H1 (cell line): ENCODE measurements at regions not wholly inside any gene's neighbourhood (a gene's known extent, or its start where the extent isn't known, plus 50 kb on each side); places are given as distances from the start of the nearest gene placed in this dataset.

Source experiments
- CTCF ChIA-PET: fragments of 300-600 bp; sonication (Branson Sonifier 250); formaldehyde crosslinking; loops from one replicate; lab custom pipeline; 2021; ENCODE audit not compliant: partially characterized antibody; lab: Charles Lee
- POLR2A ChIA-PET: fragments of 300-600 bp; sonication (Branson Sonifier 250); formaldehyde crosslinking; loops from one replicate; lab custom pipeline; 2021; ENCODE audit warnings: inconsistent platforms; ENCODE audit not compliant: partially characterized antibody; lab: Charles Lee
- DNase-seq, 2 experiments: peaks; one replicate each; pipeline versions ENCODE4 v3.0.0 to v3.0.0-alpha.2; 2010 to 2022; ENCODE audit warnings: low spot score in 2 of 2, low read depth in 1 of 2, mixed read lengths in 1 of 2
- FAIRE-seq: peaks from 2 replicates; lab custom pipeline; 2011; peaks lifted over from hg19 to GRCh38; lab: Jason Lieb, UNC
- H2AFZ ChIP-seq: 2 replicates; pipeline ENCODE4 v1.8.1; 2012; ENCODE audit warnings: low read length, inconsistent platforms
- H2AK5ac ChIP-seq: 2 replicates; pipeline ENCODE4 v1.6.1; 2013; ENCODE audit warnings: low read depth, low read length
- H2BK120ac ChIP-seq: replicated peaks from 2 replicates; pipeline ENCODE3; 2013; ENCODE audit warnings: low read depth, low read length, inconsistent platforms
- H2BK12ac ChIP-seq: 2 replicates; pipeline ENCODE4 v1.6.1; 2013; ENCODE audit warnings: low read depth, low read length
- H2BK15ac ChIP-seq: 2 replicates; pipeline ENCODE4 v1.6.1; 2013; ENCODE audit warnings: low read length
- H2BK20ac ChIP-seq: 2 replicates; pipeline ENCODE4 v1.6.1; 2013; ENCODE audit warnings: low read length
- H2BK5ac ChIP-seq: 2 replicates; pipeline ENCODE4 v1.6.1; 2013; ENCODE audit warnings: low read depth, low read length
- H3K14ac ChIP-seq: 2 replicates; pipeline ENCODE4 v1.6.1; 2013; ENCODE audit warnings: inconsistent platforms; ENCODE audit not compliant: insufficient read length
- H3K18ac ChIP-seq: 2 replicates; pipeline ENCODE4 v1.6.1; 2013; ENCODE audit warnings: low read length; ENCODE audit errors: extremely low read depth
- H3K23ac ChIP-seq: 2 replicates; pipeline ENCODE4 v1.6.1; 2013; ENCODE audit warnings: inconsistent platforms; ENCODE audit not compliant: insufficient read length
- H3K23me2 ChIP-seq: 2 replicates; pipeline ENCODE4 v1.6.1; 2013; ENCODE audit warnings: low read depth, low read length
- H3K27ac ChIP-seq: 2 replicates; pipeline ENCODE4 v1.6.1; 2011; ENCODE audit warnings: low read depth, low read length, inconsistent platforms
- H3K27me3 ChIP-seq, 4 experiments: replicated peaks in 1 of 4; 1 replicate in 1 of 4; 2 replicates in 3 of 4; pipeline versions ENCODE4 v1.6.1 to v1.8.1; 2011 to 2013; ENCODE audit warnings: low read length in 3 of 4, mild to moderate bottlenecking in 3 of 4, inconsistent platforms in 2 of 4, mixed read lengths in 2 of 4, moderate library complexity in 1 of 4; ENCODE audit not compliant: control insufficient read depth in 3 of 4, insufficient read depth in 3 of 4; ENCODE audit errors: extremely low read depth in 1 of 4
- H3K36me3 ChIP-seq, 4 experiments: 2 replicates each; pipeline versions ENCODE4 v1.6.1 to v1.8.1; 2011 to 2013; ENCODE audit warnings: mild to moderate bottlenecking in 4 of 4, low read length in 3 of 4, moderate library complexity in 2 of 4, control low read depth in 1 of 4, inconsistent platforms in 1 of 4; ENCODE audit not compliant: insufficient read depth in 4 of 4, control insufficient read depth in 2 of 4
- H3K4ac ChIP-seq: replicated peaks from 2 replicates; pipeline ENCODE3; 2013; ENCODE audit warnings: low read length, low read depth, mixed read lengths, inconsistent platforms; ENCODE audit not compliant: insufficient read length
- H3K4me1 ChIP-seq, 4 experiments: replicated peaks in 1 of 4; 1 replicate in 1 of 4; 2 replicates in 3 of 4; pipeline versions ENCODE4 v1.6.1 to v1.8.1; 2011 to 2013; ENCODE audit warnings: low read length in 3 of 4, inconsistent platforms in 2 of 4, mixed read lengths in 1 of 4; ENCODE audit not compliant: insufficient read depth in 4 of 4, control insufficient read depth in 3 of 4
- H3K4me2 ChIP-seq, 2 experiments: 2 replicates each; pipeline versions ENCODE4 v1.6.1 to v1.8.1; 2011 to 2013; ENCODE audit warnings: low read depth in 2 of 2, low read length in 2 of 2, control low read depth in 1 of 2, inconsistent platforms in 1 of 2, mild to moderate bottlenecking in 1 of 2; ENCODE audit not compliant: insufficient read depth in 1 of 2
- H3K4me3 ChIP-seq, 4 experiments: fragments of 200-600, 300-600 bp in 1 of 4; sonication (generic), shearing (Covaris generic), sonication (Bioruptor Twin) in 1 of 4; 2 replicates each; pipeline versions ENCODE4 v1.5.1 to v1.8.1; 2011 to 2016; ENCODE audit warnings: low read length in 4 of 4, low read depth in 3 of 4, control low read depth in 2 of 4, inconsistent platforms in 2 of 4, mild to moderate bottlenecking in 2 of 4, mixed read lengths in 1 of 4, moderate library complexity in 1 of 4; ENCODE audit not compliant: insufficient read depth in 2 of 4; ENCODE audit errors: extremely low read depth in 1 of 4
- H3K56ac ChIP-seq: replicated peaks from 2 replicates; pipeline ENCODE3; 2013; ENCODE audit warnings: low read depth, mild to moderate bottlenecking, mixed read lengths, low read length, inconsistent platforms; ENCODE audit not compliant: insufficient read length
- H3K79me1 ChIP-seq: 2 replicates; pipeline ENCODE4 v1.6.1; 2013; ENCODE audit warnings: low read depth, low read length, control low read depth
- H3K79me2 ChIP-seq, 2 experiments: 2 replicates each; pipeline versions ENCODE4 v1.6.1 to v1.8.1; 2012 to 2013; ENCODE audit warnings: low read length in 2 of 2, mild to moderate bottlenecking in 2 of 2, inconsistent platforms in 1 of 2; ENCODE audit not compliant: insufficient read depth in 2 of 2, control insufficient read depth in 1 of 2
- H3K9ac ChIP-seq, 4 experiments: replicated peaks in 1 of 4; 1 replicate in 1 of 4; 2 replicates in 3 of 4; pipeline versions ENCODE4 v1.6.1 to v1.8.1; 2011 to 2013; ENCODE audit warnings: low read depth in 3 of 4, low read length in 3 of 4, control low read depth in 2 of 4, mild to moderate bottlenecking in 2 of 4, moderate library complexity in 2 of 4, inconsistent platforms in 1 of 4; ENCODE audit errors: extremely low read depth in 1 of 4
- H3K9me3 ChIP-seq, 2 experiments: 2 replicates each; pipeline versions ENCODE4 v1.6.1 to v1.8.1; 2012 to 2013; ENCODE audit warnings: mild to moderate bottlenecking in 2 of 2, moderate library complexity in 2 of 2, control low read depth in 1 of 2, inconsistent platforms in 1 of 2, low read depth in 1 of 2, low read length in 1 of 2, mixed read lengths in 1 of 2; ENCODE audit not compliant: insufficient read depth in 2 of 2
- H4K20me1 ChIP-seq, 2 experiments: replicated peaks in 1 of 2; 2 replicates each; pipeline versions ENCODE3 to v1.8.1; 2011 to 2013; ENCODE audit warnings: inconsistent platforms in 2 of 2, low read length in 2 of 2, mild to moderate bottlenecking in 1 of 2; ENCODE audit not compliant: insufficient read depth in 2 of 2, control insufficient read depth in 1 of 2
- H4K5ac ChIP-seq: 2 replicates; pipeline ENCODE4 v1.6.1; 2013; ENCODE audit warnings: low read length, low read depth, mixed read lengths, inconsistent platforms; ENCODE audit not compliant: insufficient read length
- H4K8ac ChIP-seq: 2 replicates; pipeline ENCODE4 v1.8.0; 2013; ENCODE audit warnings: mild to moderate bottlenecking, moderate library complexity, low read length, inconsistent platforms; ENCODE audit not compliant: insufficient read depth; ENCODE audit errors: extremely low read depth
- H4K91ac ChIP-seq: replicated peaks from 2 replicates; pipeline ENCODE3; 2013; ENCODE audit warnings: low read length, mixed read lengths, inconsistent platforms; ENCODE audit not compliant: insufficient read length
- ATF3 ChIP-seq: IDR thresholded peaks from 2 replicates; pipeline ENCODE4 v1.6.1; 2011; ENCODE audit warnings: low read depth, mild to moderate bottlenecking, low read length; ENCODE audit not compliant: insufficient read depth
- CHD2 ChIP-seq: IDR thresholded peaks from 2 replicates; pipeline ENCODE4 v1.6.1; 2012; ENCODE audit warnings: low read length, improper control_type of control experiment
- HDAC2 ChIP-seq, 2 experiments: fragments of 300-600 bp in 1 of 2; sonication (generic) in 1 of 2; IDR thresholded peaks; 2 replicates each; pipeline ENCODE4 v1.6.1; 2011 to 2012; ENCODE audit warnings: low read depth in 2 of 2, low read length in 2 of 2, mild to moderate bottlenecking in 2 of 2, moderate library complexity in 2 of 2, borderline replicate concordance in 1 of 2, inconsistent platforms in 1 of 2
- MAFK ChIP-seq: IDR thresholded peaks from 2 replicates; pipeline ENCODE4 v1.6.1; 2012; ENCODE audit warnings: low read depth, mild to moderate bottlenecking, improper control_type of control experiment, low read length
- RFX5 ChIP-seq: IDR thresholded peaks from 2 replicates; pipeline ENCODE4 v1.6.1; 2011; ENCODE audit warnings: low read depth, low read length, improper control_type of control experiment, borderline replicate concordance
- YY1 ChIP-seq: IDR thresholded peaks from 2 replicates; pipeline ENCODE4 v1.6.1; 2011; ENCODE audit warnings: low read depth, mild to moderate bottlenecking, low read length
- ZNF274 ChIP-seq: IDR thresholded peaks from 2 replicates; pipeline ENCODE4 v1.7.0; 2012; ENCODE audit warnings: low read length, borderline replicate concordance; ENCODE audit errors: extremely low read depth
- WGBS, 2 experiments: shearing (Covaris generic) in 1 of 2; methylation state at CpG; one replicate each; pipeline versions ENCODE4 v1.1.6 to v1.1.7; 2013 to 2015; ENCODE audit warnings: low lambda C conversion rate in 2 of 2, mixed read lengths in 2 of 2, inconsistent platforms in 1 of 2, low coverage in 1 of 2, missing lambda C conversion rate in 1 of 2; ENCODE audit not compliant: insufficient replicate concordance in 2 of 2, insufficient coverage in 1 of 2, insufficient read length in 1 of 2; ENCODE audit errors: extremely low coverage in 1 of 2, missing lambda C conversion rate in 1 of 2; 5-methylcytosine and 5-hydroxymethylcytosine counted together

DNA sequence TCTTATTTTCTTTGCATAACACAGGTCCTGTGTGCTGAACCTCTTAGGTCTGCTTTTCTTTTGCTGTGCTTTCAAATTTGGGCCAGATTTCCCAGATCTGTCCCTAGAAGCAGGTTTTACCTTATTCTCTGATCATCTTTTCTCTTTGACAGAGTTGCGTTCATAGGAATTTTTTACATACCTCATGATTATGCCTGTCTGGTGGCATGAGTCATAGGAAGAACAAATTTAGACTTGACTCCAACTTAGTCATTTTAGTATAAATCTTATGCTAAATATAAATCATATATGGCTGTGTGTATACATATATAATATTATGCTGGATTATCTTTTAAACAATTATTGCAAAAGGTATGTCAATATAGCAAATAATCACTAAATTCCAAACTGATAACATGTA is 1038.9 kb downstream of the GRM8 start:
- H3K23ac ChIP-seq, result no peak overlapping the region
- H3K56ac ChIP-seq, result no peak overlapping the region
- H3K79me2 ChIP-seq, result no peaks in the 10 kb centered on the region
- WGBS, 2 experiments, result 89% methylated on average over 1 of the region's 1 CpG; no CpG with 5 or more reads in 1 of the 2 experiments
- CTCF ChIA-PET, result no interaction called here
- no peak overlapping the region for H2BK120ac ChIP-seq
- H3K27ac ChIP-seq, result no peak overlapping the region
- H2BK12ac ChIP-seq, result no peak overlapping the region
- H3K4me1 ChIP-seq, result no peaks in the 10 kb centered on the region
- no peaks in the 10 kb centered on the region for H4K20me1 ChIP-seq
- H4K5ac ChIP-seq, result no peak overlapping the region
- no peak overlapping the region for H3K18ac ChIP-seq
- H2BK15ac ChIP-seq, result no peak overlapping the region
- H2BK20ac ChIP-seq, result no peak overlapping the region
- no peak overlapping the region for H4K8ac ChIP-seq
- no peaks in the 10 kb centered on the region for H3K79me1 ChIP-seq
- H3K9ac ChIP-seq, result no peak overlapping the region
- no peak overlapping the region for H3K4me3 ChIP-seq
- H3K4me2 ChIP-seq, result no peak overlapping the region
- H3K9me3 ChIP-seq, result peaks cover 0 to 3% of the 10 kb centered on the region in 2 experiments; a peak in 1 of 4 replicates
- DNase-seq (no peak), FAIRE-seq (no peak)
- no peaks in the 10 kb centered on the region for H3K23me2 ChIP-seq
- no peak overlapping the region for H2AFZ ChIP-seq
- POLR2A ChIA-PET, result no interaction called here
- H4K91ac ChIP-seq, result no peak overlapping the region
- no peak for TF ChIP-seq ZNF274
- TF ChIP-seq MAFK, result no peak
- no peak for TF ChIP-seq RFX5
- TF ChIP-seq YY1, result no peak
- TF ChIP-seq HDAC2 (IDR thresholded peaks at IDR 0.05; ENCODE audit: borderline replicate concordance in 1 of 2, low read depth in 2 of 2, low read length in 2 of 2), result no peak
- TF ChIP-seq ATF3, result no peak
- TF ChIP-seq CHD2, result no peak
- H3K36me3 ChIP-seq, result no peaks in the 10 kb centered on the region
- H3K14ac ChIP-seq, result no peak overlapping the region
- no peak overlapping the region for H3K4ac ChIP-seq
- H2BK5ac ChIP-seq, result no peak overlapping the region
- no peak overlapping the region for H2AK5ac ChIP-seq
- H3K27me3 ChIP-seq, result no peaks in the 10 kb centered on the region
